HG02973 (cell line): ENCODE measurements at regions not wholly inside any gene's neighbourhood (a gene's known extent, or its start where the extent isn't known, plus 50 kb on each side); places are given as distances from the start of the nearest gene placed in this dataset.

Experiments used
- ATAC-seq: cut with Tn5 transposase; IDR thresholded peaks from one replicate; pipeline ENCODE4 v1.9.1; 2021; ENCODE audit warnings: moderate library complexity; ENCODE audit not compliant: unreplicated experiment

DNA sequence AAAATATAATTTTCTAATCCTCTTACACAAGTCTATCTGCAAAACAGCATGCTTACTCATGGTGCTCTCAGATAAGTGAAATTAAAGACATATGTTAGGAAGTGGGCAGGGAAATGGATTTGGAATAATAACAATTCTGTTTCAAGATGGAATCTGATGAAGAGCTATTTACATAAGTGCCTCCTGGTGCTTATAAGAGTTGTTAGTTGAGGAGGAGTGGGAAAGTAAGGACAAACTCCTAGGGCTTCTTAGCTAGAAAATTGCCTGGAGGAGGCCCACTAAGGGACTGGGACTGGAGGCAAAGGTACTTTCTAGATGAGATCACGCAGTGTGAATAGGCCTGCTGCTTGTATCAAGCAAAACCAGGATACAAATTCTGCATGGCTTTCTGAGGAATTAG, 939.8 kb downstream of the GLUD2 start:
- no peak for ATAC-seq

DNA sequence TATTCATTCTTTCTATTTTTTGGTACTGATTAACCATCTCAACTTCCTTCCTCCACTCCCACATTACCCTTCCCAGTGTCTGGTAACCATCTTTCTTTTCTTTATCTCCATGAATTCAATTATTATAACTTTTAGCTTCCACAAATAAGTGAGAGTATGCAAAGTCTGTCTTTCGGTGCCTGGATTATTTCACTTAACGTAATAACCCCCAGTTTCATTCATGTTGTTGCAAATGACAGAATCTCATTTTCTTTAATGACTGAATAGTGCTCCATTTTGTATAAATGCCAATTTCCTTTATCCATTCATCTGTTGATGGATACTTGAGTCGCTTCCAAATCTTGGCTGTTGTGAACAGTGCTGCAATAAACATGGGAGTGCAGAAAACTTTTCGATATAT, 940.4 kb downstream of the GLUD2 start:
- ATAC-seq: no peak

DNA sequence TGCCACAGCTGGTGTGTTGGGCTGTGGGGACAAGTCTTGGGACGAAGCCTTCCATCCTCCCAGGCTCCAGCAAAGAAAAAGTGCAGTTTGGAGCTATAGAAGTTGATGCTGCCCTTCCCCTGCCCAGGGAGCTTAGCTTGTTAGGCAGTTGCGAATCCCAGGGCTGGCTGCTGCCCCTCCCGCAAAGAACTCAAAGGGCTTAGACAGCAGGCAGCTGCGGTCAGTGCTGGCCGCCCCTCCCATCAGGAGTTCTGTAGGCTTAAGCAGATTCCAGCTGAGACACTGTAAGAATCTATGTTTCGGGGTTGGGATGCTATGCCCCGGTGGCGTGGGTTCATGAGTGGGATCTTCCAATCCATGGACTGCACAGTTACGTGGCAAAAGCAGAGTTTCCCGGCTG, 956.7 kb downstream of the GLUD2 start:
- no peak for ATAC-seq

DNA sequence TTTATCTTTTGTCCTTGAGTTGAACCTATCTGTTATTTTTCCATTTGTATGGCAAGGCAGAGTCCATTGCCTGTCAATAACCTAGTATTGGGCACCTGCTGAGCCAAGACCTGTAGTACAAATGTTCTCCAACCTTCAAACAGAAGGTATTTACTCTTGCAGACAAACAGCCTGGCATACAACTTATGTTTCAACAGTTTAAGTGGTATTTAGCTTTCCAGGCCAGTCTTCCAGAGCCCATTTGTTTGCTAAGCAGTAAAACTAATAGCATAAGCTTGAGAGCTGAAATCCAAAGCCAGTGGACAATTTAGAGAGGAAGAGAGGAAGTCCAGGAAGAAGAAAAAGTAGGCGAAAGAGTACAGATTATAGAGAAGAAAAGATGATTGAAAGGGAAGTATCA, 979.3 kb downstream of the GLUD2 start:
- ATAC-seq: no peak

DNA sequence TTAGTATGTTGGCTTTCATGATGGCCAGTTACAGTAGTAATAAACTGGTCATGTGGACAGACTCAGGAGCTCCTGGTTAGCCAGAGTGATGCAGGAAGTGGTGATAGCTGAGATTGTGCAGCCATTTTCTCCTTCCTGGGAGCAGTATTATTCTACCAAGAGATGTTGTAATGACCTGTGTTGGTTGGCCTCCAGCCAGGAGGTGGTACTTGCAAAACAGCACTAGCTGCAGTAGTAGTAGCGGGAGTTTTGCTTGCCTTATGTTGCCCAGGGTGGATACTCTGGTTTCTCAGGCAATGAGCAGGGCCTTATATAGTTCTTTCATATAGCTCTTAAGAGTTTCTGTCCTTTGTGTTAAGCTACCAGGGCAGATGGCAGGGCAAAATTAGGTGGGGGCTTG, 998.8 kb downstream of the GLUD2 start:
- no peak for ATAC-seq

DNA sequence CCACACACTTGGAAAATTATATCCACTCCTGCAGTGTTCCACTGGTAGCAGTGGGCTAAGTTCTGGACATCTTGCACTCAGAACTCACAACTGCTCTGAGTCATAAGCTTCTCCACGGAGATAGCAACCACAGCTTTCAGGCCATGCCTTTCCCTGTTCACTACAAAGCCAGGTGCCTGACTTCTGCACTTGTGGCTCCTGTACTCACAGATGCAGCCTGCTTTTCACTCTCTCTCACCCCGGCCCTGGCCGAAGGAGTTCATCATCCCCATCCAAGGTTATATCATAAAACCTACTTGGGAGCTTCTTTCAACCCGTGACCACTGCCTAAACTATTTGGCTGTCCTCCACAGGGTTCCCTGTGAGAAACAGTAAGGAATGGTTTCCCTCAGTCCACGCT, 999.4 kb downstream of the GLUD2 start:
- ATAC-seq: no peak

DNA sequence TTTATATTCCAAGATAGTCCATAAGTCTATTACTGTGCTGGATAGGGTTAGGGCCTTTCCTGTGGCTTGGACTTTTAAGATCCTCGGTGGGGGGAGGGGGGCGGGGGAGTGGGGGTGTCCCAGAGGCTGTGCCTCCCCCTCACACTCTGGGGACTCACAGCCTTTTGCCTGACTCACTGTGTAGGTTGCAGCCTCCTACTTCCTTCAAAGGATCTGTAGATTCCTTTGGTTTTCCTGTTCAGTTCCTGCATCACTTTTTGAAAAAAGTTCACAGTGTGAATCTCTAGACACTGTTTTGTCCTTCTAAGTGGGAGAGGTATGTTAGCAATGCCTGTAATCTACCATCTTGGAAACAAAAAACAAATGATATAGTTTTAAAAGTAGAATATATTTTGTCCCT, 999.9 kb downstream of the GLUD2 start:
- ATAC-seq: no peak

DNA sequence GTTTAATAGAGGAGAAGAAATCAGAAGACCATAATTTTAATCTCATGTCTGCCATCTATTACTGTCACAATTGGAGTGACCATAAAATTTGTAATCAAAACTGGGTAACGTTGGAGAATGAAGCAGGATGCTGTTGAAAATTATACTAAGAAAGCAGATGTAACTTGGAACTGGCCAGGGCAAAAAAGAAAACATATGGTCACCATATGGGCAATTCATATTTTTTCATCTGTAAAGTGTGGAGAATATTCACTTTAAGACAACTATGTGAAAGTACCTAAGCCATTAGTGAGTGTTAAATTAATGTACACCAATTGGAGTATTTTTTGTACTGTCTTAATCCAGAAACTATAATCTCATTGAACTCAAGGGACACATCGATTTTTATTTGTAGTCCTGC, 1008.0 kb downstream of the GLUD2 start:
- ATAC-seq: no peak

DNA sequence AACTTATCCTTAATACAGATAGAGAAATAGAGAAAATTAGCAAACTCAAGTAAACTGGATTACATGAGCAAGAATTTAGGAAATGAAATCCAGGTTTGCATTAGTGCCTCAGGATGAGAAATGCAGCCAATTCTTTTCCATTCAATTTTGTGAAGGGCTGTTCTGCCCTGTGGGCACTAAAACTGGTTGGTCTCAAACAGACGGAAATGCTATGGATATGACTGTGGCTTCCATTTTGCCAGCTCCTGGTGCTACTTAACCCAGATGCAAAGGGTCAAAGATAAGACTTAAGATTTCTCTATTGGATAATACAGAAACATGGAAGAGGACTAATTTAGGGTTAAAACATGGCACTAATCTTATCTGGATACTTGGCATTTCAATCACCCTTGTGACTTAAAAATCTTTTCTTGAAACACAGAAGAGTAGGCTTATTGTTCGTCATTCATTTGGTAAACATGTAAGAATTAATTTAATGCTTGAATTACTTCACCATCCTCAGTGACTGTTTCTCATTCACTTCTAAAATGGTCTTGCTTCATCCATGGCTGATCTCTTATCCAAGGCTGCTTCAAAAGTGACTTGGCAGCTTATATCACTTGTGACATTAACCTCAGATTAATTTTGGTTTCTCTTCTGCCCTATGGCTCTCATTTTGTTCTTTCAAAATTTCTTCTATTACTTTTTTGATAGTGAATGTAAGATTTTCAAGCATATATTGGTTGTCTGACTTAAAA, 1008.7 kb downstream of the GLUD2 start:
- ATAC-seq: no peak

DNA sequence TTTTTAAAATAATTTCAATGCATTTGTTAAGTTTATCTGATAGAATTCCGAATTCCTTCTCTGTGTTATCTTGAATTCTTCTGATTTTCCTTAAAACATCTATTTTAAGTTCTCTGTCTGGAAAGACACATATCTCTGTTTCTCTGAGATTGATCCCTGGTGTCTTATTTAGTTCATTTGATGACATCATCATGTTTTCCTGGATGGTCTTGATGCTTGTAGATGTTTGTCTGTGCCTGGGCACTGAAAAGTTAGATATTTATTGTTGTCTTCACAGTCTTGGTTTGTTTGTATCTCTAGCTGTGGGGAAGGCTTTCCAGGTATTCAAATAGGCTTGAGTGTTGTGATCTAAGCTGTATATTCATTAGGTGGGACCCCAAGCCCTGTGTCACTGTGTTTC, 1028.8 kb downstream of the GLUD2 start:
- no peak for ATAC-seq

DNA sequence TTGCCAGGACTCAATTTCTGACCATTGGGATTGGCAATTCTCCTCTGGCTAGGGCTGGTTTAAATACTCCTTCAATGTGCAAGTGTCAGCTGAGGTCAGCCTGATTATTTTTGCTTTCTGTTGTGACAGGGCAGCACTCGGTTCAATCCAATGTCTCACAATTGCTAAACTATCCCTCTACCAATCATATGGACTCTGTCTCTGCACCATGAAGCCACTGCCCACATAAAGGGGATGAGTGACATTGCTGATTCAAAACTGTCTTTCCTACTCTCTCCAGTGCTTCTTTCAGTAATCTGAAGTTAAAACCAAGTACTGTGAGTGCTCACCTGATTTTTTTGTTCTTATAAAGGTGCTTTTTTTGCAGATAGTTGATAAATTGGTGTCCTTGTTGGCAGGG, 1030.7 kb downstream of the GLUD2 start:
- no peak for ATAC-seq

DNA sequence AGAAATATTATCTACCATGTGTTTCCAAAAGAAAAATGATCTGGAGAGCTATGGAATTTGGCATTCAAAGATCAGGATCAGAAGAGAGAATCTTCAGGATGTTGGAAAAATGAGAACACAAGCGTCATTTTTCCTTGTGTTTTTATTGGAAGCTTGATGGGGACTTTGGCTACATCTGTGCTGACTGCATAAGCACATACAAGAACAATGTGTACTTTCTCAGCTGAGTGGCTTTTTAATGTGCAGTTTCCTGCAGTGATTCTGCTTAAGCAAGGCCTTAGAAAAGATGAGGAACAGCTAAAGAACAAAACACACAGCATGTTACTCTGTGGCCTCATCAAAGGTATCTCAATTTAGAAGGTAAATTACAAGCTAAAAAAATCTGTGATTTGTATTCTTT, 1039.9 kb downstream of the GLUD2 start:
- no peak for ATAC-seq

DNA sequence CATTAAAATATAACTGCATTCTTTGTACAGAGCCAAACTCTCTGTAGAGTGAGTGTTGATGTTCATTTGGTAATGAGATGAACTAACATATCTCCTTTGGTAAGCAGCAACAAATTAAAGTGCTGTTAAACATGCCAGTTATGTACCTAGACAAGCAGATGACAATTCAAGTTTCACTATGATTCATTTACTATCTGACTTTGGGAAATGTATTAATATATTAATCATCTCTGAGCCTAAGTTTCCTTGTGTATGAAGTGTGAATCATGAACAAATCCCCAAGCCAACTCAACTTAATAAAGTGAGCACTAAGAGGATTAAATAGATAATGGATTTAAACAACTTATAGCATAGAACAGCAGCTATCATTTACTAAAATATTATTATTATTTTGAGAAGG, 1044.2 kb downstream of the GLUD2 start:
- no peak for ATAC-seq

DNA sequence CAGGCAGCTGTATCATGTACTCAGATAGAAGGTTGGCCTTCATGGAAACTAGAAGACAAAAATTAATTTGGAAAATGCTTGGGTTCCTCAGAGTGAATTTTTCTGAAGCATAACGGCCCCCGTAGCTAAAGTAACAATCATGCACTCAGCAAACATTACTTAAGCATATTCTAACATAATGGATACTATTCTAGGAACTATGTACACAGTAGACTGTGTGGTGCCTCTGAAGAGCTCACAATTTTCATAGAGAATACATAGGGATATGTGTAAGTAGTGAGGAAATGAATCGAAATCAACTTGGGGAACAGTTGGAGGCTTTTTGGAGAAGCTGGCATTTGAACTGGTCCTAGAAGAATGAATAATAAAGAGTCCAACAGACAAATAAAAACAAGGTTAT, 1045.0 kb downstream of the GLUD2 start:
- ATAC-seq: no peak

DNA sequence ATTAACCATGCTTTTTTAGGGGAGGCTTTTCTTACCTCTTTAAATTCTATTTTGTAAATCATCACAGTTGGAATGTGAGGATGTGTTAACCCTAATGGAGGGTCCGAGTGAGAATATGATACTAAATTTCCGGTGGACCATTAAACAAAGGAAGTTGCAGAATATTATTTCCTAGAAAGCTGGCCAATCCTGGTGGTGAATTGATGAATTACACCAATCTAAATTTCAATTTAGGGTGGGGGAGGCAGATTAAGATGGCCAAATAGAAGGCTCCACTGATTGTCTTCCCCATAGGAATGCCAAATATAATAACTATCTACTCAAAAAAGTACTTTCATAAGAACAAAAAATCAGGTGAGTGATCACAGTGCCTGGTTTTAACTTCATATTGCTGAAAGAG, 1045.6 kb downstream of the GLUD2 start:
- no peak for ATAC-seq

DNA sequence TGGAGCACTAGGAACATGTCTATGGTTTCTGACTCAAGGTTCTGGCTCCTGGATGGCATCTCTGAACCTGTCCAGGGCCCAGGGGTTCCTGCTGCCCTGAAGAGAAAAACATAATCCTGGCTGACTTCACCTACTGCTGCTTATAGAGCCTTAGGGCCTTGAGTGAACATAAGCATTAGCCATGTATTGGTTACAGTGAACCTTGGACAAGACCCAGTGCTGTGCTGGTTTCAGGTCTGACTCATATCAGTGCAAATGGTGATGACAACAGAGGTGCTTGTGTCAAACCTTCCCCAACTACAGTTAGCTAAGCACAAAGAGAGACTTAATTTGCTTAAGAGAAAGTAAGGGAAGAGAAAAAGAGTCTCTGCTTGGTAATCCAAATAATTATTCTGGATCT, 1047.2 kb downstream of the GLUD2 start:
- no peak for ATAC-seq

DNA sequence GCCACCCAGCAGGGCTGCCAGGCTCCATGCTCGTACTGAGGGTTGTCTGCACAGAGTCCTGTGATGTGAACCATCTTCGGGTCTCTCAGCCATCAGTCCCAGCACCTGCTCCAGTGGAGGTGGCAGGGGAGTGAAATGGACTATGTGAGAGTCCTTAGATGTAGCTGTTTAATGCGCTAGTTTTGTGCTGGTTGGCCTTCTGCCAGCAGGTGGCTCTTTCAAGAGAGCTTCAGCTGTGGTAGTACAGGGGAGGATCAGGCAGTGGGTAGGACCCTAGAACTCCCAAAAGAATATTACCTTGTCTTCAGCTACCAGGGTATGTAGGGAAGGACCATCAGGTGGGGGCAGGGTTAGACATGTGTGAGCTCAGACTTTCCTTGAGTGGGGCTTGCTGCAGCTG, 1066.0 kb downstream of the GLUD2 start:
- ATAC-seq: no peak

DNA sequence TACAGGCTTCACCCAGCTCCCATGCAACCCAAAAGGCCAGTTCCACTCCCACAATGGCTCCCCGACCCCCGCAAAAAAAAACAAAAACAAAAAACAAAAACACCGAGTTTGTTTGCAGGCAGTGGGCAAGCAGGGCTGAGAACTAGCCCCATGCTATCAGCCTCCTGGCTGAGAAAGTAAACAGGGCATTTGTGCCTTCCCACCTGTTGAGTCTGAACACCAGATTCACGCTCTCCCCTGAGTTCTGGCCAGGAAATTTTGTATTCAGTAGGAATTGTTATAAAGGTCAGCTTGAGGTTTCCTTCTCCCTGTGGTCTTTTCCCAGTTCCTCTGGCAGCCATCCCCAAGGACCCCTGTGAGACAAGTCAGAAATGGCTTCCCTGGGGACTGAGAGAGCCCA, 1066.5 kb downstream of the GLUD2 start:
- no peak for ATAC-seq

DNA sequence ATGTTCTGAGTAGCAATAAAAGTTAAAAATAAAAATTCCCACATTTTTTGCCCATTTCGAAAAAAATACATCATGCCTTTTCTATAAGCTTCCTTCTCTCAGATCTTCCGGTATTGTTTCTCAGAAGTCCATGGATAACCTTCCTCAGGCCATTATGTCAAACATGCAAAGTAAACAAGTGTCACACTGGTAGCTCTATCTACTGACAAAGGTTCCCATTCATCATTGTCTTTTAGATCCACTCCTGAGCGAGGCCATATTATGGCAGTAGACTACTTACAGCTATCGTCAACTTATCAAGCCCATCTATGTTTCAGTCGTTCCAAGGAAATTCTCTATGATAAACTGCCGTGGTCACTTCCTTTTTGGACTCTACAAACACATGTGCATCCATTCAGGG, 1068.2 kb downstream of the GLUD2 start:
- ATAC-seq: no peak

DNA sequence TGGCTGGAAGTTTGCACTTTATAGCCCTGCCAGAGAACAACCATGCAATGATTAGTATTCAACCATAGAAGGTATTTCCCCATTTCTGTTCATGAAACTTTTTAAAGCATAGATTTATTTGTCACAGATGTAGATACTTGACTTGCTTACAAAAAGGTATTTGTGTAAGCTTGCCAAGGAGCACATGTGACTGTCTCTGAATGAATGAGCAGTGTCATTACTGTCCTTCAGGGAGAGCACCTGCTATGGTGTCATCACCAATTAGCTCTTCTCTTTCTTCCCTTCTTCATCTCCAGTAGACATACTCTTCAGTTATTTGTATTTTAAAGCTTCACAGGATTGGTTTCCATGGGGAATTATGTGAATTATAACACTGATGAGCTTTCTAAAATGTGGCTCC, 1064.7 kb upstream of the GRIA3 start:
- no peak for ATAC-seq

DNA sequence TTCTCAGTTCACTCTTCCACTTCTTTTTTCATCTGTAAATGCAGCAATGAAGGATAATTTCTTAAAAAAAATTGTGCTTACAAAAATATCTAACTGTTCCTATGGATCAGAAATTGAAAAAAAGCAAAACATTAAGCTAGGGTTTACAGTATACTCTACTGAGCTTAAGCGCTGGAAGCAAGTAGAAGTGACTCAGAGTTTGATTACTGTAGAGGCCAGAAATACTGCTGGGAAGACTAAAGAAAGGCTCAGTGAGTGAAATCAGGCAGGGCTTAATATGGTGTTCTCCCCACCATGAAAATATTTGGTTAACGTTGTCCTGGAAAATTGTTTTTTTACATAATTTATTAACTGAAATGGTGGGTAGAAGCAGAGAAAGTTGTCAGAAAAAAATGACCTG, 1061.8 kb upstream of the GRIA3 start:
- ATAC-seq: no peak

DNA sequence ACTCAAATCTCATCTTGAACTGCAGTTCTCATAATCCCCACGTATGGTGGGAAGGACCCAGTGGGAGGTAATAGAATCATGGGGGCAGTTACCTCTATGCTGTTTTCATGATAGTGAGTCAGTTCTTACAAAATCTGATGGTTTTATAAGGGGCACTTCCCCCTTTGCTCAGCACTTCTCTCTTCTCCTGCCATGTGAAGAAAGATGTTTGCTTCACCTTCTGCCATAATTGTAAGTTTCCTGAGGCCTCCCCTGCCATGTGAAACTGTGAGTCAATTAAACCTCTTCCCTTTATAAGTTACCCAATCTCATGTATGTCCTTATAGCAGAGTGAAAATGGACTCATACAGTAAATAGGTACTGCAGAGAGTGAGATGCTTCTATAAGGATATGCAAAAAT, 1050.6 kb upstream of the GRIA3 start:
- no peak for ATAC-seq

DNA sequence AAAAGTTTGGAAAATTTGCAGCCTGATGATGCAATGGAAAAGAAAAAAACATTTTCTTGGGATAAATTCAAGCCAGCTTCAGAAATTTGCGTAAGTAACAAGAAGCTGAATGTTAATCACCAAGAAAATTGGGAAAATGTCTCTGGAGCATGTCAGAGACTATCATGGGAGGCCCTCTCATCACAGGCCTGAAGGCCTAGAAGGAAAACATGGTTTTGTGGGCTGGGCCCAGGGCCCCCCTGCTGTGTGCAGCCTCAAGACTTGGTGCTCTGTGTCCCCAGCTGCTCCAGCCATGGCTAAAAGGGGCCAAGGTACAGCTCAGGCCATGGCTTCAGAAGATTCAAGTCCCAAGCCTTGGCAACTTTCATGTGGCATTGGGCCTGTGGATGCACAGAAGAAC, 1049.8 kb upstream of the GRIA3 start:
- no peak for ATAC-seq

DNA sequence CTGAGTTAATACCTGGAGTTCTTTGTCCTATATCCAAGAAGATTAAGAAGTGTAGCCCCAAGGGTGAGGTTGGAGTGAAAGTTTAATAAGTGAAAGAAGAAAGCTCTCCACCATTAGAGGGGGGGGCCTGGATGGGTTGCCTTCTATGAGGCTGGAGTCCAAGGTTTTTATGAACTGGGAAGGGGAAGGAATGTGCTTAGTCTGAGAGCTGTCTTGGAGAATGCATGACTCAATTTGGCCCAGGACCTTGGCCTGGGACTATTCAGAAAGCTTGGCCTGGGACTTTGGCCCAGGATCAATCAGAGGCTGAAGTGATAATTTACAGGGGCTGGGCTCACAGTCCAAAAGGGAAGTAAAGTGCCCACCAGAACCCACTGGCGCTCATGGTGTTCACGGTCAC, 1049.0 kb upstream of the GRIA3 start:
- no peak for ATAC-seq
